Neural cell (in vitro differentiated cells): ENCODE measurements at regions not wholly inside any gene's neighbourhood (a gene's known extent, or its start where the extent isn't known, plus 50 kb on each side); places are given as distances from the start of the nearest gene placed in this dataset.

Experiments used
- H2AFZ ChIP-seq: fragments of 200-600, 300-800 bp; sonication (generic), shearing (Covaris generic); 2 replicates; pipeline ENCODE4 v1.6.0; 2014; ENCODE audit warnings: low read depth, mild to moderate bottlenecking, antibody characterized with exemption, low read length, moderate library complexity
- H3F3A ChIP-seq: fragments of 200-600 bp; shearing (Covaris generic); 2 replicates; pipeline ENCODE4 v1.6.1; 2016; ENCODE audit warnings: mild to moderate bottlenecking, moderate library complexity, mixed read lengths, antibody characterized with exemption, low read length; ENCODE audit not compliant: insufficient read depth, poor library complexity, severe bottlenecking
- H3K27ac ChIP-seq: fragments of 200-600, 300-800 bp; sonication (generic), shearing (Covaris generic); 2 replicates; pipeline ENCODE4 v1.5.1; 2014; ENCODE audit warnings: mild to moderate bottlenecking, low read length, moderate library complexity
- H3K27me3 ChIP-seq: fragments of 300-800, 200-600 bp; sonication (generic), shearing (Covaris generic); 2 replicates; pipeline ENCODE4 v1.6.0; 2014; ENCODE audit warnings: mild to moderate bottlenecking, low read depth, low read length, moderate library complexity; ENCODE audit not compliant: insufficient read depth
- H3K36me3 ChIP-seq: fragments of 300-800, 200-600 bp; sonication (generic), shearing (Covaris generic); 2 replicates; pipeline ENCODE4 v1.5.1; 2014; ENCODE audit warnings: mild to moderate bottlenecking, antibody characterized with exemption, low read length, moderate library complexity; ENCODE audit not compliant: insufficient read depth
- H3K4me2 ChIP-seq: fragments of 300-800, 200-600 bp; sonication (generic), shearing (Covaris generic); 2 replicates; pipeline ENCODE4 v1.6.0; 2014; ENCODE audit warnings: mild to moderate bottlenecking, low read length
- H3K4me3 ChIP-seq: fragments of 300-800, 200-600 bp; sonication (generic), shearing (Covaris generic); 2 replicates; pipeline ENCODE4 v1.5.1; 2014; ENCODE audit warnings: mild to moderate bottlenecking, low read length, moderate library complexity
- H3K79me2 ChIP-seq: fragments of 200-600 bp; shearing (Covaris generic); replicated peaks from 2 replicates; pipeline ENCODE4 v1.6.0; 2014; ENCODE audit warnings: mild to moderate bottlenecking, low read length, moderate library complexity; ENCODE audit not compliant: insufficient read depth
- H3K9ac ChIP-seq: fragments of 300-800, 200-600 bp; sonication (generic), shearing (Covaris generic); 2 replicates; pipeline ENCODE4 v1.6.1; 2016; ENCODE audit warnings: mild to moderate bottlenecking, low read length, mixed read lengths
- H3K9me2 ChIP-seq: fragments of 200-600 bp; shearing (Covaris generic); 2 replicates; pipeline ENCODE4 v1.6.1; 2016; ENCODE audit warnings: mild to moderate bottlenecking, low read length, mixed read lengths; ENCODE audit not compliant: insufficient read depth
- H3K9me3 ChIP-seq: fragments of 200-600, 300-800 bp; sonication (generic), shearing (Covaris generic); 2 replicates; pipeline ENCODE4 v1.6.1; 2016; ENCODE audit warnings: mild to moderate bottlenecking, mixed run types, low read length, moderate library complexity, mixed read lengths
- H4K20me1 ChIP-seq: fragments of 200-600 bp; shearing (Covaris generic); 2 replicates; pipeline ENCODE4 v1.6.1; 2016; ENCODE audit warnings: mild to moderate bottlenecking, mixed run types; ENCODE audit not compliant: insufficient read depth
- EP300 ChIP-seq: fragments of 450-650 bp; conservative IDR thresholded peaks from 2 replicates; pipeline ENCODE4 v1.6.1; 2014; ENCODE audit warnings: antibody characterized with exemption, mild to moderate bottlenecking, moderate library complexity; ENCODE audit not compliant: poor library complexity, severe bottlenecking
- EZH2 ChIP-seq: fragments of 200-600, 300-800 bp; shearing (Covaris generic), sonication (generic); IDR thresholded peaks from 2 replicates; pipeline ENCODE4 v1.6.1; 2014; ENCODE audit warnings: antibody characterized with exemption, low read length, borderline replicate concordance, mild to moderate bottlenecking; ENCODE audit not compliant: insufficient read depth, poor library complexity, severe bottlenecking
- MXI1 ChIP-seq: fragments of 450-650 bp; conservative IDR thresholded peaks from 2 replicates; pipeline ENCODE4 v1.6.1; 2014; ENCODE audit warnings: antibody characterized with exemption, mild to moderate bottlenecking; ENCODE audit not compliant: poor library complexity, severe bottlenecking
- POLR2AphosphoS5 ChIP-seq: IDR thresholded peaks from 2 replicates; pipeline ENCODE4 v1.6.1; 2012
- RAD21 ChIP-seq: fragments of 450-650 bp; conservative IDR thresholded peaks from 2 replicates; pipeline ENCODE4 v1.6.1; 2014; ENCODE audit warnings: antibody characterized with exemption, mild to moderate bottlenecking, moderate library complexity
- SMC3 ChIP-seq: fragments of 450-650 bp; conservative IDR thresholded peaks from 2 replicates; pipeline ENCODE4 v1.6.1; 2014; ENCODE audit warnings: antibody characterized with exemption, mild to moderate bottlenecking, moderate library complexity; ENCODE audit not compliant: poor library complexity
- TAF1 ChIP-seq: IDR thresholded peaks from 2 replicates; pipeline ENCODE4 v1.6.1; 2012; ENCODE audit warnings: low read depth
- TF ChIP-seq, protein P1 (sequence below): fragments of 450-650 bp; IDR thresholded peaks from 2 replicates; pipeline ENCODE4 v1.5.1; 2014; ENCODE audit warnings: antibody characterized with exemption, mild to moderate bottlenecking, moderate library complexity; ENCODE audit not compliant: poor library complexity, severe bottlenecking
- TF ChIP-seq, protein P2 (sequence below): IDR thresholded peaks from 2 replicates; pipeline ENCODE4 v1.6.1; 2012; ENCODE audit warnings: borderline replicate concordance

DNA sequence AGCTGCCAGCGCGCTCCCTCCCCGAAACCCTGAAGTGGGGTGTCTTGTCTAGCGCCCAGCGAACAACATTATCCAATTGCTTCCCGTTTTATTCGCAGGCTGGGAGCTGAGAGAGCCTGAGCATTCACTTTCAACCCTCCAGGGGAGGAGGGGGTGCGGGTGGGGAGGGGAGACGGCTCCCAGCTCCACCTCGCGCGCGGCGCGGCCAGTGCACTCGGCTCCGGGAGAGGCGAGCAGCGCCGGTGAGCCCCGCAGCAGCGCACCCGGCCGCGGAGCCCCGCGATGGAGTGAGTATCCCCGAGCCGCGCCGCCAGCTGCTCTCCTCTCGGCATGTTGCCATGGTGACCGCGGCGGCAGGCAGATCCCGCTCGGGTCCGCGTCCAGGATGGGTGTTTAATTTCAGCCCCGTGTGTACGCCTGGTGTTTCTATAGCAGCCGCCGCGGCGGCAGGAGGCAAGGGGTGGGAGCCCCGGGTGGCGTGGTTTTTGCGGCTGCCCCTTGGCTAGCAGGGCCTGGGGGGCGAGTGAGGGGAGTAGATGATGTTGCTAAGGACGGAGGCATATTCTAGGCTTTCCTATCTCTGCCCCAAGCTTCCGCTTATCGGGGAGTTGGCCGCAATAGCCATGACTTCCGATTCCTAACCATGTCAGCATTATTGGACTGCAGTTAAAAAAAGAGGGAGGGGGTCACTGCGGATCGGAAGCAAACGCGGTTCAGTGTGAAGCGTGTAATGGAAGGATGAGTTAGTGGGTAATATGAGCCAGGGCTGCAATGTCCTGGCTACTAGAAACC lies 139.2 kb upstream of the PALM2AKAP2 start:
- Histone ChIP-seq H4K20me1 (no peaks in the 10 kb centered on the region), H3K9me3 (no peaks in the 10 kb centered on the region), H3K27ac (peak overlapping the region; percentile 51), H3K27me3 (peaks cover 22% of the 10 kb centered on the region), H3K4me2 (peak overlapping the region; percentile 56), H3K79me2 (no peaks in the 10 kb centered on the region), H3K9me2 (no peaks in the 10 kb centered on the region), H3K9ac (peak overlapping the region; percentile 66), H3F3A (no peaks in the 10 kb centered on the region), H2AFZ (peak overlapping the region; percentile 29), H3K36me3 (no peaks in the 10 kb centered on the region), H3K4me3 (peak overlapping the region; percentile 89)
- TF ChIP-seq MXI1 (peak; percentile 77), POLR2AphosphoS5 (peak; percentile 57), EZH2 (no peak), RAD21 (peak; percentile 36), EP300 (peak; percentile 78), TAF1 (no peak), SMC3 (peak; percentile 41)
- TF ChIP-seq, protein P1, sequence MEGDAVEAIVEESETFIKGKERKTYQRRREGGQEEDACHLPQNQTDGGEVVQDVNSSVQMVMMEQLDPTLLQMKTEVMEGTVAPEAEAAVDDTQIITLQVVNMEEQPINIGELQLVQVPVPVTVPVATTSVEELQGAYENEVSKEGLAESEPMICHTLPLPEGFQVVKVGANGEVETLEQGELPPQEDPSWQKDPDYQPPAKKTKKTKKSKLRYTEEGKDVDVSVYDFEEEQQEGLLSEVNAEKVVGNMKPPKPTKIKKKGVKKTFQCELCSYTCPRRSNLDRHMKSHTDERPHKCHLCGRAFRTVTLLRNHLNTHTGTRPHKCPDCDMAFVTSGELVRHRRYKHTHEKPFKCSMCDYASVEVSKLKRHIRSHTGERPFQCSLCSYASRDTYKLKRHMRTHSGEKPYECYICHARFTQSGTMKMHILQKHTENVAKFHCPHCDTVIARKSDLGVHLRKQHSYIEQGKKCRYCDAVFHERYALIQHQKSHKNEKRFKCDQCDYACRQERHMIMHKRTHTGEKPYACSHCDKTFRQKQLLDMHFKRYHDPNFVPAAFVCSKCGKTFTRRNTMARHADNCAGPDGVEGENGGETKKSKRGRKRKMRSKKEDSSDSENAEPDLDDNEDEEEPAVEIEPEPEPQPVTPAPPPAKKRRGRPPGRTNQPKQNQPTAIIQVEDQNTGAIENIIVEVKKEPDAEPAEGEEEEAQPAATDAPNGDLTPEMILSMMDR: no peak
- TF ChIP-seq, protein P2, sequence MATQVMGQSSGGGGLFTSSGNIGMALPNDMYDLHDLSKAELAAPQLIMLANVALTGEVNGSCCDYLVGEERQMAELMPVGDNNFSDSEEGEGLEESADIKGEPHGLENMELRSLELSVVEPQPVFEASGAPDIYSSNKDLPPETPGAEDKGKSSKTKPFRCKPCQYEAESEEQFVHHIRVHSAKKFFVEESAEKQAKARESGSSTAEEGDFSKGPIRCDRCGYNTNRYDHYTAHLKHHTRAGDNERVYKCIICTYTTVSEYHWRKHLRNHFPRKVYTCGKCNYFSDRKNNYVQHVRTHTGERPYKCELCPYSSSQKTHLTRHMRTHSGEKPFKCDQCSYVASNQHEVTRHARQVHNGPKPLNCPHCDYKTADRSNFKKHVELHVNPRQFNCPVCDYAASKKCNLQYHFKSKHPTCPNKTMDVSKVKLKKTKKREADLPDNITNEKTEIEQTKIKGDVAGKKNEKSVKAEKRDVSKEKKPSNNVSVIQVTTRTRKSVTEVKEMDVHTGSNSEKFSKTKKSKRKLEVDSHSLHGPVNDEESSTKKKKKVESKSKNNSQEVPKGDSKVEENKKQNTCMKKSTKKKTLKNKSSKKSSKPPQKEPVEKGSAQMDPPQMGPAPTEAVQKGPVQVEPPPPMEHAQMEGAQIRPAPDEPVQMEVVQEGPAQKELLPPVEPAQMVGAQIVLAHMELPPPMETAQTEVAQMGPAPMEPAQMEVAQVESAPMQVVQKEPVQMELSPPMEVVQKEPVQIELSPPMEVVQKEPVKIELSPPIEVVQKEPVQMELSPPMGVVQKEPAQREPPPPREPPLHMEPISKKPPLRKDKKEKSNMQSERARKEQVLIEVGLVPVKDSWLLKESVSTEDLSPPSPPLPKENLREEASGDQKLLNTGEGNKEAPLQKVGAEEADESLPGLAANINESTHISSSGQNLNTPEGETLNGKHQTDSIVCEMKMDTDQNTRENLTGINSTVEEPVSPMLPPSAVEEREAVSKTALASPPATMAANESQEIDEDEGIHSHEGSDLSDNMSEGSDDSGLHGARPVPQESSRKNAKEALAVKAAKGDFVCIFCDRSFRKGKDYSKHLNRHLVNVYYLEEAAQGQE: peak; percentile 21

DNA sequence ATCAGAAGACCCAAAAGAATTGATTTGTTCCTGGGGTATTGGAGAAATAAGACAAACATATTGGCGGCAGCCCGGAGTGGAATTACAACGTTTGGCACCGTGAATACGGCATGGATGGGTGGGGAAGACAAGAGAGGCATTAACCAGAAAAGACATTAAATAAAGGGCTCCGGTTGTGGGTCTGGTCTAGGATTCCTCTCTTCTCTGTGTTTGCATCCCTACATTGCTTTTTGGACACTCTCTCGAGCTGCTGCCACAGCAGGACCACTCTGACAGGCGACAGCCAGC lies 138.7 kb upstream of the PALM2AKAP2 start:
- TF ChIP-seq, protein P2: no peak
- TF ChIP-seq SMC3: no peak
- no peak for TF ChIP-seq TAF1
- Histone ChIP-seq H3K4me2 (peak overlapping the region; percentile 33), H3K9ac (peak overlapping the region; percentile 66), H3K27me3 (peaks cover 22% of the 10 kb centered on the region), H4K20me1 (no peaks in the 10 kb centered on the region), H3K79me2 (no peaks in the 10 kb centered on the region), H3K36me3 (no peaks in the 10 kb centered on the region), H3K9me3 (no peaks in the 10 kb centered on the region), H3K9me2 (no peaks in the 10 kb centered on the region), H3K27ac (peak overlapping the region; percentile 51), H3F3A (no peaks in the 10 kb centered on the region), H2AFZ (peak overlapping the region; percentile 29), H3K4me3 (peak overlapping the region; percentile 89)
